ENCODE measurements at regions not wholly inside any gene's neighbourhood (a gene's known extent, or its start where the extent isn't known, plus 50 kb on each side); places are given as distances from the start of the nearest gene placed in this dataset.
A peak's percentile ranks its signal among the peaks of the same experiment; 100 is the strongest.

GRCh38 chr2:129056309-129056958, 737.8 kb upstream of the HS6ST1 start:
- no peak for TF ChIP-seq CTCF (conservative IDR thresholded peaks at IDR 0.05; ENCODE audit: low read length)
- DNase-seq (ENCODE audit: low read depth), result no peak
- no peak overlapping the region for H3K4me3 ChIP-seq (ENCODE audit: low read length)

DNA sequence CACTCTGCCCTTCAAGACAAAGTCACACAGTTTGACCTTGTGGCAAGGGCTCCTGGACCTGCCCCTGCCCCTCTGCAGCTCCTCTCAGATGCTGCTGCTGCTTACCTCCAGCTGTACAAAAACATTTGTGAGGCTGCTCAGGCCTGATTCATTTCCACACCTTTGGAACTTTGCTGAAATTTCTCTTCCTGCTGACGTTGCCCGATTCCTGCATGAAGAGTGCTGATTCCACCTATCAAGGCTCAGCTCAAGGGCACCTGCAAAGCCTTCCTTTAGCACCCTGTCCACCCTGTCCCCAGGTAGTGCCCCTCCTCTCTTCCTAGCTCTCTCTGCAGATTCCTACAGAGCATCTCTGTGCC, 738.3 kb upstream of the HS6ST1 start:
- TF ChIP-seq CTCF (conservative IDR thresholded peaks at IDR 0.05; ENCODE audit: low read length), result no peak
- no peak overlapping the region for H3K4me3 ChIP-seq (ENCODE audit: low read length)
- DNase-seq (ENCODE audit: low read depth), result no peak

GRCh38 chr2:129058981-129059380, 740.3 kb upstream of the HS6ST1 start:
- no peak overlapping the region for H3K4me3 ChIP-seq (ENCODE audit: low read length)
- TF ChIP-seq CTCF (conservative IDR thresholded peaks at IDR 0.05; ENCODE audit: low read length), result no peak
- no peak for DNase-seq (ENCODE audit: low read depth)

- TF ChIP-seq CTCF (conservative IDR thresholded peaks at IDR 0.05; ENCODE audit: low read length), result no peak
- no peak for DNase-seq (ENCODE audit: low read depth)
Measured at GRCh38 chr2:129059476-129059875, 740.8 kb upstream of the HS6ST1 start.

DNA sequence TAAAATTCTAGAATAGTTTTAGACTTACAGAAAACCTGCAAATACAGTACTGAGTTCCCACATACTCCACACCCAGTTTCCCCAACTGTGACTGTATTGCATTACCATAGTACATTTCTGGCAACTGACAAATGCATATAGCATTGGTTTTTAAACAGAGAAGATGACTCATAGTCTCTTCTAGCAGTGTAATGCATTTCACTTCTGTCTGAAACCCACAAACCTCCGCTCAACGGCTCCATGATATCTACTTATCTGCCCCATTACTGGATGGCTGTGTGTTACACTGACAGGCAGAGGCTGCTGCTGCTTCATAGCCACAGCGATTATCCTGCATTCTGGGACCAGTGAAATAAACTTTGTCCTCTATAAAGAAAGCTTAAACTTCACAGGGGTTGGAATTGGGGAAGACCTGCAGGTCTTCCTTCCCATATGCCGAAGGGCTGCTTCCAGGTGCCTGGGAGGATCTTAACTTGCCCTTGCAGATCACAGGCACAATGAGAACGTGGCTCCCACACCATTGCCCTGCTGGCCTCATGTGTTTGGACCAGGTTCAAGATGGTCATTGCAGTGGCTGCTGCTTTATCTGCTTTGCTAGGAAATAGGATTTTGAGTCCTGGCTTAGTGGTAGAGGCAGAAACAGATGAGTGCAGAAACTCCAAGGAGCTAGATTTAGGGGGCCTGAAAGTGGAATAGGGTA, 742.6 kb upstream of the HS6ST1 start:
- peak; percentile 13 for DNase-seq (ENCODE audit: low read depth)
- no peak overlapping the region for H3K4me3 ChIP-seq (ENCODE audit: low read length)
- no peak for TF ChIP-seq CTCF (conservative IDR thresholded peaks at IDR 0.05; ENCODE audit: low read length)

More at GRCh38 chr2:129059476-129059875, 740.8 kb upstream of the HS6ST1 start:
- no peak overlapping the region for H3K4me3 ChIP-seq (ENCODE audit: low read length)

DNA sequence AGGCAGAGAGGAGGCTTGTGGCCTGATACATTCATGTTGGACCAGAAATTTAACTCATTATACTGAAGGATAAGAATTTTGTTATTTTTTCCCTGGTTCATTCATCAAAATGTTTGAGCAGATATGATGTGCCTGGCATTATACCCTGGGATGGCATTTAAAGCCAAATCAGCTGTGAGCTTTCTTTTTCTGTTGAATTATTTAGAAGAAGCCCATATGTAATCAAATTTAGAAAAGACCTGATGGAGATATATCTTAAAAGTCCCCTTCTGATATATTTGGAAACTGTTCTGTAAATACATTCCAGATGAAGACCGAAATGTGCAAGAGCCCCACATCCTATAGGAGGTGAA, 743.1 kb upstream of the HS6ST1 start:
- H3K4me3 ChIP-seq (ENCODE audit: low read length), result no peak overlapping the region
- no peak for TF ChIP-seq CTCF (conservative IDR thresholded peaks at IDR 0.05; ENCODE audit: low read length)
- no peak for DNase-seq (ENCODE audit: low read depth)

All from AG10803 (cell line).